A673 (cell line): ENCODE measurements at regions not wholly inside any gene's neighbourhood (a gene's known extent, or its start where the extent isn't known, plus 50 kb on each side); places are given as distances from the start of the nearest gene placed in this dataset.

Experiments
- BruUV-seq: library from RNA; stranded (reverse); fragments of 400-500 nt; replicated peaks from 2 replicates; lab custom pipeline; 2021; lab: Mats Ljungman, UMichigan
- CTCF ChIA-PET: fragments of 300-600 bp; sonication (Branson Sonifier 250); formaldehyde crosslinking; loops from one replicate; lab custom pipeline; 2022; ENCODE audit warnings: antibody characterized with exemption; lab: Charles Lee
- POLR2A ChIA-PET: fragments of 300-600 bp; sonication (Branson Sonifier 250); formaldehyde crosslinking; loops from one replicate; lab custom pipeline; 2022; ENCODE audit warnings: antibody characterized with exemption; ENCODE audit not compliant: low non-redundant PET; lab: Charles Lee
- DNase-seq: peaks from one replicate; pipeline ENCODE4 v3.0.0-alpha.2; 2015; ENCODE audit warnings: low spot score
- H3K27ac ChIP-seq: fragments of 200-600 bp; sonication (generic); 2 replicates; pipeline ENCODE4 v1.5.1; 2016; ENCODE audit warnings: mixed run types, low read depth, mild to moderate bottlenecking, mixed read lengths, antibody characterized with exemption, low read length; ENCODE audit not compliant: poor library complexity, severe bottlenecking
- H3K27me3 ChIP-seq: fragments of 200-600 bp; sonication (generic); replicated peaks from 2 replicates; pipeline ENCODE4 v1.6.1; 2017; ENCODE audit warnings: mixed run types, low read depth, mild to moderate bottlenecking, mixed read lengths, antibody characterized with exemption, low read length; ENCODE audit not compliant: insufficient read depth, poor library complexity
- H3K36me3 ChIP-seq: fragments of 200-600 bp; sonication (generic); 2 replicates; pipeline ENCODE4 v1.6.1; 2016; ENCODE audit warnings: mixed run types, mild to moderate bottlenecking, mixed read lengths, antibody characterized with exemption, low read length; ENCODE audit not compliant: insufficient read depth, poor library complexity, severe bottlenecking
- H3K4me1 ChIP-seq: fragments of 200-600 bp; sonication (generic); 2 replicates; pipeline ENCODE4 v1.6.1; 2017; ENCODE audit warnings: mixed run types, mild to moderate bottlenecking, mixed read lengths, antibody characterized with exemption, low read length; ENCODE audit not compliant: insufficient read depth, poor library complexity, severe bottlenecking
- H3K4me3 ChIP-seq: fragments of 200-600 bp; sonication (generic); 2 replicates; pipeline ENCODE4 v1.5.1; 2016; ENCODE audit warnings: low read depth, mixed run types, mild to moderate bottlenecking, mixed read lengths, low read length; ENCODE audit not compliant: poor library complexity, severe bottlenecking
- H3K9me3 ChIP-seq: fragments of 200-600 bp; sonication (generic); 2 replicates; pipeline ENCODE4 v1.6.1; 2016; ENCODE audit warnings: mixed run types, low read depth, mild to moderate bottlenecking, mixed read lengths, antibody characterized with exemption, low read length; ENCODE audit not compliant: poor library complexity, severe bottlenecking
- CTCF ChIP-seq: fragments of 300-800, 200-600 bp; sonication (generic); conservative IDR thresholded peaks from 2 replicates; pipeline ENCODE4 v1.5.1; 2017; ENCODE audit warnings: low read depth, mild to moderate bottlenecking, antibody characterized with exemption, low read length, moderate library complexity, mixed read lengths
- EZH2 ChIP-seq: fragments of 200-600 bp; sonication (generic); IDR thresholded peaks from 2 replicates; pipeline ENCODE4 v1.6.1; 2017; ENCODE audit warnings: borderline replicate concordance, low read depth, mild to moderate bottlenecking, mixed read lengths, antibody characterized with exemption, low read length; ENCODE audit not compliant: poor library complexity, severe bottlenecking
- intact Hi-C: fragments of 100-400 bp; cut with micrococcal nuclease; formaldehyde crosslinking; loops from one replicate; pipeline ENCODE4 v1.10.0; 2022; ENCODE audit not compliant: unreplicated experiment

- BruUV-seq, result no TSS peak
- intact Hi-C loops, result no loop called here
- H3K27ac ChIP-seq, result no peak overlapping the region
- H3K4me3 ChIP-seq, result no peak overlapping the region
- CTCF ChIA-PET, result no interaction called here
- DNase-seq, result no peak
- TF ChIP-seq EZH2 (no peak), CTCF (no peak)
- POLR2A ChIA-PET, result no interaction called here
- H3K36me3 ChIP-seq, result no peaks in the 10 kb centered on the region
- peaks cover 7% of the 10 kb centered on the region for H3K4me1 ChIP-seq
- no peaks in the 10 kb centered on the region for H3K9me3 ChIP-seq
- no peaks in the 10 kb centered on the region for H3K27me3 ChIP-seq
Measured at GRCh38 chr1:90508376-90509167, 208.5 kb downstream of the BARHL2 start.

GRCh38 chr1:90507173-90507572 is 209.9 kb downstream of the BARHL2 start:
- ChIA-PET CTCF (no interaction called here), POLR2A (no interaction called here)
- no TSS peak for BruUV-seq
- no peaks in the 10 kb centered on the region for H3K27me3 ChIP-seq
- H3K4me3 ChIP-seq, result no peak overlapping the region
- H3K36me3 ChIP-seq, result no peaks in the 10 kb centered on the region
- intact Hi-C loops, result no loop called here
- TF ChIP-seq EZH2 (no peak), CTCF (no peak)
- H3K9me3 ChIP-seq, result no peaks in the 10 kb centered on the region
- H3K27ac ChIP-seq, result no peak overlapping the region
- no peak for DNase-seq
- peaks cover 7% of the 10 kb centered on the region for H3K4me1 ChIP-seq

GRCh38 chr1:90505806-90506205 is 211.3 kb downstream of the BARHL2 start:
- BruUV-seq, result no TSS peak
- H3K4me3 ChIP-seq, result no peak overlapping the region
- TF ChIP-seq EZH2, result no peak
- H3K4me1 ChIP-seq, result peaks cover 13% of the 10 kb centered on the region
- POLR2A ChIA-PET, result no interaction called here
- no peaks in the 10 kb centered on the region for H3K9me3 ChIP-seq
- intact Hi-C loops, result no loop called here
- H3K27me3 ChIP-seq, result no peaks in the 10 kb centered on the region
- no peak overlapping the region for H3K27ac ChIP-seq
- no peak for DNase-seq
- CTCF ChIA-PET, result no interaction called here
- no peaks in the 10 kb centered on the region for H3K36me3 ChIP-seq

- intact Hi-C loops, result no loop called here
- H3K4me1 ChIP-seq, result peaks cover 7% of the 10 kb centered on the region
- CTCF ChIA-PET, result no interaction called here
- H3K9me3 ChIP-seq, result no peaks in the 10 kb centered on the region
- POLR2A ChIA-PET, result no interaction called here
- no peaks in the 10 kb centered on the region for H3K36me3 ChIP-seq
- no peak overlapping the region for H3K27ac ChIP-seq
- no peaks in the 10 kb centered on the region for H3K27me3 ChIP-seq
- no peak overlapping the region for H3K4me3 ChIP-seq
- DNase-seq, result no peak
- no peak for TF ChIP-seq CTCF
- TF ChIP-seq EZH2, result no peak
- no TSS peak for BruUV-seq
Measured at GRCh38 chr1:90504509-90504908, 212.6 kb downstream of the BARHL2 start.
